ENCODE measurements at regions not wholly inside any gene's neighbourhood (a gene's known extent, or its start where the extent isn't known, plus 50 kb on each side); places are given as distances from the start of the nearest gene placed in this dataset.

- RAD21 ChIA-PET (ENCODE audit: low non-redundant PET in 1 of 2, low total read pairs in 2 of 2, uncharacterized antibody in 2 of 2, unreplicated experiment in 2 of 2): interaction anchor here in 1 of 2 experiments (1.2 kb wide), 1 partner anchor 1250 kb away, joined by 3 read pairs; no protein-coding TSS in a partner anchor
- CTCF ChIA-PET: no interaction called here
- ATAC-seq (no peak), DNase-seq (ENCODE audit: low read depth, low spot score) (no peak)
- Histone ChIP-seq H3K79me2 (ENCODE audit: insufficient read depth, low read length) (no peaks in the 10 kb centered on the region), H4K20me1 (ENCODE audit: insufficient read depth) (no peaks in the 10 kb centered on the region), H2AFZ (ENCODE audit: low read depth, low read length, poor library complexity, severe bottlenecking) (no peak overlapping the region), H3K9me2 (ENCODE audit: insufficient read depth) (no peaks in the 10 kb centered on the region), H3K4me1 (ENCODE audit: control insufficient read depth in 1 of 2, insufficient read depth in 2 of 2, low read length in 2 of 2) (peaks cover 0 to 6% of the 10 kb centered on the region in 2 experiments; a peak in 1 of 4 replicates), H3K4me2 (ENCODE audit: low read length) (no peak overlapping the region), H3K9ac (ENCODE audit: low read length) (no peak overlapping the region), H3K27ac (ENCODE audit: low read depth, low read length) (no peak overlapping the region), H3K36me3 (ENCODE audit: control insufficient read depth in 1 of 2, insufficient read depth in 2 of 2, low read length in 2 of 2) (no peaks in the 10 kb centered on the region), H3K9me3 (ENCODE audit: control insufficient read depth in 1 of 2, insufficient read depth in 1 of 2, low read depth in 1 of 2, low read length in 2 of 2) (no peaks in the 10 kb centered on the region), H3K4me3 (replicated peaks in 1 of 2; ENCODE audit: low read depth in 1 of 2, low read length in 2 of 2) (no peak overlapping the region), H3K27me3 (ENCODE audit: insufficient read depth, low read length) (no peaks in the 10 kb centered on the region)
- POLR2A ChIA-PET: no interaction called here
- TF ChIP-seq ZFX (IDR thresholded peaks at IDR 0.05) (no peak), REST (IDR thresholded peaks at IDR 0.05; ENCODE audit: low read depth) (no peak), YY1 (IDR thresholded peaks at IDR 0.05; ENCODE audit: extremely low read depth, insufficient replicate concordance, low read depth, low read length) (no peak), SIN3A (IDR thresholded peaks at IDR 0.05; ENCODE audit: low read depth) (no peak), POLR2A (IDR thresholded peaks at IDR 0.05; ENCODE audit: borderline replicate concordance, extremely low read depth, insufficient read depth, insufficient read length) (no peak), EGR1 (IDR thresholded peaks at IDR 0.05; ENCODE audit: low read depth) (no peak), JUND (IDR thresholded peaks at IDR 0.05) (no peak)
- TF ChIP-seq, protein P1, sequence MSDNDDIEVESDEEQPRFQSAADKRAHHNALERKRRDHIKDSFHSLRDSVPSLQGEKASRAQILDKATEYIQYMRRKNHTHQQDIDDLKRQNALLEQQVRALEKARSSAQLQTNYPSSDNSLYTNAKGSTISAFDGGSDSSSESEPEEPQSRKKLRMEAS (IDR thresholded peaks at IDR 0.05): no peak
- TF ChIP-seq, protein P2, sequence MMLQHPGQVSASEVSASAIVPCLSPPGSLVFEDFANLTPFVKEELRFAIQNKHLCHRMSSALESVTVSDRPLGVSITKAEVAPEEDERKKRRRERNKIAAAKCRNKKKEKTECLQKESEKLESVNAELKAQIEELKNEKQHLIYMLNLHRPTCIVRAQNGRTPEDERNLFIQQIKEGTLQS (IDR thresholded peaks at IDR 0.05): no peak
- BruUV-seq (replicated peaks): no TSS peak
- intact Hi-C loops (cut with micrococcal nuclease): loop anchor here (2.0 to 5.0 kb wide), 2 partner anchors 1204 to 1249 kb away; no protein-coding TSS in a partner anchor
Measured at GRCh38 chr9:108671794-108672193, 184.0 kb downstream of the ACTL7B start.

Data from HCT116 (cell line).